A549 (cell line): ENCODE measurements at regions not wholly inside any gene's neighbourhood (a gene's known extent, or its start where the extent isn't known, plus 50 kb on each side); places are given as distances from the start of the nearest gene placed in this dataset.

Experiments
- ATAC-seq, 2 experiments: fragments of 200-7000 bp in 1 of 2; fragments of >200 bp in 1 of 2; cut with Nextera tagmentation in 1 of 2; cut with Tn5 transposase in 1 of 2; 3 replicates each; pipeline versions ENCODE4 v1.8.0 to v1.9.1; 2018 to 2020; ENCODE audit warnings: mild to moderate bottlenecking in 1 of 2, moderate library complexity in 1 of 2
- CTCF ChIA-PET: fragments of 300-600 bp; sonication (Branson Sonifier 250); formaldehyde crosslinking; extraction: SDS; loops from one replicate; lab custom pipeline; 2021; ENCODE audit warnings: antibody characterized with exemption, inconsistent platforms; lab: Yijun Ruan, JAX
- POLR2A ChIA-PET: fragments of 350-600 bp; formaldehyde crosslinking; extraction: SDS; loops from one replicate; lab custom pipeline; 2021; ENCODE audit warnings: antibody characterized with exemption, inconsistent platforms; lab: Yijun Ruan, JAX
- DNase-seq, 2 experiments: peaks; one replicate each; pipeline versions ENCODE4 v3.0.0 to v3.0.0-alpha.2; 2011 to 2016; ENCODE audit warnings: low read depth in 1 of 2, low spot score in 1 of 2
- FAIRE-seq: peaks from 2 replicates; lab custom pipeline; 2011; peaks lifted over from hg19 to GRCh38; lab: Jason Lieb, UNC
- H3K27ac ChIP-seq, 2 experiments: fragments of >200 bp; sonication (Bioruptor Twin); formaldehyde crosslinking; 3 replicates each; pipeline ENCODE4 v1.5.1; 2016 to 2017
- H3K4me1 ChIP-seq: fragments of >200 bp; sonication (Bioruptor Twin); formaldehyde crosslinking; 3 replicates; pipeline ENCODE4 v1.6.1; 2016
- H3K4me2 ChIP-seq: fragments of >200 bp; sonication (Bioruptor Twin); formaldehyde crosslinking; 3 replicates; pipeline ENCODE4 v1.6.1; 2016
- H3K4me3 ChIP-seq: fragments of >200 bp; sonication (Bioruptor Twin); formaldehyde crosslinking; 3 replicates; pipeline ENCODE4 v1.5.1; 2016
- H3K9me3 ChIP-seq: fragments of >200 bp; sonication (Bioruptor Twin); formaldehyde crosslinking; 3 replicates; pipeline ENCODE4 v1.6.1; 2016
- CEBPB ChIP-seq, 2 experiments: fragments of >200 bp in 1 of 2; sonication (Bioruptor Twin) in 1 of 2; formaldehyde crosslinking in 1 of 2; IDR thresholded peaks; 2 replicates each; pipeline ENCODE4 v1.6.1; 2012 to 2016
- EHMT2 ChIP-seq: fragments of 200-600 bp; sonication (generic); IDR thresholded peaks from 2 replicates; pipeline ENCODE4 v1.6.1; 2016; ENCODE audit warnings: antibody characterized with exemption, low read depth, mild to moderate bottlenecking, moderate library complexity
- EP300 ChIP-seq, 2 experiments: fragments of >200 bp; sonication (Bioruptor Twin); formaldehyde crosslinking; IDR thresholded peaks; 2 replicates in 1 of 2; 3 replicates in 1 of 2; pipeline ENCODE4 v1.6.1; 2016 to 2017
- FOSB ChIP-seq: fragments of 250-450 bp; sonication (Bioruptor Pico); IDR thresholded peaks from 2 replicates; pipeline ENCODE4 v1.5.0; 2020; ENCODE audit warnings: mild to moderate bottlenecking, moderate library complexity
- FOSL2 ChIP-seq, 2 experiments: fragments of 450-650 bp in 1 of 2; fragments of >200 bp in 1 of 2; sonication (Bioruptor Twin) in 1 of 2; formaldehyde crosslinking; IDR thresholded peaks; 2 replicates each; pipeline versions ENCODE4 v1.5.0 to v1.6.1; 2016 to 2020; ENCODE audit warnings: mild to moderate bottlenecking in 1 of 2, moderate library complexity in 1 of 2
- HDAC2 ChIP-seq: fragments of 200-600 bp; sonication (generic); IDR thresholded peaks from 2 replicates; pipeline ENCODE4 v1.6.1; 2016
- HEYL ChIP-seq: fragments of 250-450 bp; sonication (Bioruptor Pico); IDR thresholded peaks from 2 replicates; pipeline ENCODE4 v1.8.0; 2021; ENCODE audit warnings: mild to moderate bottlenecking, moderate library complexity
- HOXA7 ChIP-seq: fragments of 250-450 bp; sonication (Bioruptor Pico); IDR thresholded peaks from 2 replicates; pipeline ENCODE4 v1.5.0; 2020; ENCODE audit warnings: mild to moderate bottlenecking, moderate library complexity
- HOXB13 ChIP-seq: fragments of 250-450 bp; sonication (Bioruptor Pico); IDR thresholded peaks from 2 replicates; pipeline ENCODE4 v1.5.0; 2020; ENCODE audit warnings: low read depth, mild to moderate bottlenecking, moderate library complexity
- KDM1A ChIP-seq: fragments of 200-600 bp; sonication (generic); IDR thresholded peaks from 2 replicates; pipeline ENCODE4 v1.6.1; 2016; ENCODE audit warnings: low read depth, mild to moderate bottlenecking
- MAFK ChIP-seq: fragments of 450-650 bp; IDR thresholded peaks from 2 replicates; pipeline ENCODE4 v1.6.1; 2014; ENCODE audit not compliant: partially characterized antibody
- NR3C1 ChIP-seq: fragments of >200 bp; sonication (Bioruptor Twin); formaldehyde crosslinking; IDR thresholded peaks from 3 replicates; pipeline ENCODE4 v1.6.1; 2017
- PHF8 ChIP-seq: fragments of 200-600 bp; sonication (generic); IDR thresholded peaks from 2 replicates; pipeline ENCODE4 v1.6.1; 2016; ENCODE audit warnings: low read depth, mild to moderate bottlenecking, antibody characterized with exemption, moderate library complexity, borderline replicate concordance
- RAD21 ChIP-seq, 2 experiments: fragments of >200 bp in 1 of 2; sonication (Bioruptor Twin) in 1 of 2; formaldehyde crosslinking in 1 of 2; IDR thresholded peaks in 1 of 2; conservative IDR thresholded peaks in 1 of 2; 2 replicates in 1 of 2; 3 replicates in 1 of 2; pipeline ENCODE4 v1.6.1; 2012 to 2018; ENCODE audit warnings: inconsistent platforms in 1 of 2
- RARB ChIP-seq: fragments of 250-450 bp; sonication (Bioruptor Pico); IDR thresholded peaks from 2 replicates; pipeline ENCODE4 v1.8.0; 2021; ENCODE audit warnings: mild to moderate bottlenecking, moderate library complexity
- RCOR1 ChIP-seq: fragments of 150-350 bp; IDR thresholded peaks from 2 replicates; pipeline ENCODE4 v1.6.1; 2014; ENCODE audit warnings: antibody characterized with exemption, low read length, low read depth
- RFX5 ChIP-seq: fragments of 450-650 bp; IDR thresholded peaks from 2 replicates; pipeline ENCODE4 v1.7.1; 2014; ENCODE audit warnings: antibody characterized with exemption, mild to moderate bottlenecking, moderate library complexity
- SMC3 ChIP-seq: fragments of >200 bp; sonication (Bioruptor Twin); formaldehyde crosslinking; IDR thresholded peaks from 3 replicates; pipeline ENCODE4 v1.6.1; 2018; ENCODE audit warnings: inconsistent platforms
- TFCP2L1 ChIP-seq: fragments of 250-450 bp; sonication (Bioruptor Pico); IDR thresholded peaks from 2 replicates; pipeline ENCODE4 v1.5.0; 2021; ENCODE audit warnings: mild to moderate bottlenecking
- ZC3H11A ChIP-seq: fragments of 450-650 bp; IDR thresholded peaks from 2 replicates; pipeline ENCODE4 v1.6.1; 2014; ENCODE audit warnings: antibody characterized with exemption, mild to moderate bottlenecking
- ZNF302 ChIP-seq: fragments of 250-450 bp; sonication (Bioruptor Pico); IDR thresholded peaks from 2 replicates; pipeline ENCODE4 v1.9.0; 2021; ENCODE audit warnings: inconsistent platforms, mild to moderate bottlenecking, moderate library complexity
- WGBS: methylation state at CpG from one replicate; pipeline ENCODE4 v1.1.6; 2017; ENCODE audit errors: missing lambda C conversion rate; 5-methylcytosine and 5-hydroxymethylcytosine counted together
- TF ChIP-seq, protein P1 (sequence below): fragments of 250-450 bp; sonication (Bioruptor Pico); IDR thresholded peaks from 2 replicates; pipeline ENCODE4 v1.5.0; 2021; ENCODE audit warnings: mild to moderate bottlenecking, moderate library complexity, borderline replicate concordance
- TF ChIP-seq, protein P2 (sequence below): fragments of 200-600 bp; sonication (generic); IDR thresholded peaks from 2 replicates; pipeline ENCODE4 v1.6.1; 2016; ENCODE audit warnings: antibody characterized with exemption, mild to moderate bottlenecking, moderate library complexity
- TF ChIP-seq, protein P3 (sequence below): fragments of >200 bp; sonication (Bioruptor Twin); formaldehyde crosslinking; IDR thresholded peaks from 2 replicates; pipeline ENCODE4 v1.6.1; 2016
- TF ChIP-seq, protein P4 (sequence below): IDR thresholded peaks from 2 replicates; pipeline ENCODE4 v1.6.1; 2012
- TF ChIP-seq, protein P5 (sequence below): fragments of 250-450 bp; sonication (Bioruptor Pico); IDR thresholded peaks from 2 replicates; pipeline ENCODE4 v1.5.0; 2020; ENCODE audit warnings: low read depth, mild to moderate bottlenecking, moderate library complexity
- TF ChIP-seq, protein P6 (sequence below): fragments of >200 bp; sonication (Bioruptor Twin); formaldehyde crosslinking; IDR thresholded peaks from 3 replicates; pipeline ENCODE4 v1.6.1; 2016
- TF ChIP-seq, protein P7 (sequence below): fragments of >200 bp; sonication (Bioruptor Twin); formaldehyde crosslinking; IDR thresholded peaks from 3 replicates; pipeline ENCODE4 v1.5.1; 2016
- TF ChIP-seq, protein P8 (sequence below): IDR thresholded peaks from 2 replicates; pipeline ENCODE4 v1.6.1; 2012

DNA sequence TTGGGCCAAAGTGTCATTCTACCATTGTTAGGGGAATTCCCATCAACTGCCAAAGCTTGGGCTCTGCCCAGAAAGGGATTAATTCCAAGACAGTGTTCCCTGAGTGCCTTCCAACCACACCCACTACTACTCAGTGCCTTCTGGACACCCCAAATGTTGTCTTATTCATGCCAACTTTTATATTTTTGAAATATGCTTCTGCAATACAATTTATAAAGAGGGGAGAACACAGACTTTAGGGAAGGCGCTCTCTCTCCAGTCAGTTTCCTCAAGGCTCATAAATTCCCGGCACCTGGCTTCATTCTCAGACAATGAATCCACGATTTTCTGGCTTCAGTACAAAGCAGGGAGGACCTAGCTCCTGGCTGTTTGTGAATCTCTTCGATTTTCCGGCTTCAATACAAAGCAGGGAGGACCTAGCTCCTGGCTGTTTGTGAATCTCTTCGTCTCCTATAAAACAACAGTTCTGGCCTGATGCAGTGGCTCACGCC lies 120.1 kb upstream of the MYO10 start:
- ChIA-PET POLR2A (interaction anchor here (1.0 kb wide), 3 partner anchors 120 to 125 kb away, joined by 3 to 5 read pairs (median 3); partner anchors contain the start of gene MYO10), CTCF (interaction anchor here (0.6 to 4.5 kb wide), 6 partner anchors 12 to 134 kb away, joined by 3 to 22 read pairs (median 4); no protein-coding TSS in a partner anchor)
- Histone ChIP-seq H3K4me1 (peaks cover 37% of the 10 kb centered on the region), H3K4me3 (no peak overlapping the region), H3K4me2 (peak overlapping the region; percentile 71), H3K27ac (peak overlapping the region; percentile 62 to 81), H3K9me3 (no peaks in the 10 kb centered on the region)
- ATAC-seq = peak; percentile 67 to 71
- DNase-seq = peak in 1 of 2 experiments; percentile 49
- TF ChIP-seq RAD21 (conservative IDR thresholded peaks at IDR 0.05 in 1 of 2, IDR thresholded peaks at IDR 0.05 in 1 of 2) (0 out of 5 replicates have a peak, but pooled peaks of 1 of the 2 experiments have one; percentile 16), CEBPB (IDR thresholded peaks at IDR 0.05) (no peak), MAFK (no peak), RFX5 (no peak), ZNF302 (no peak), RCOR1 (no peak), HOXA7 (CRISPR knock-in tag) (no peak), NR3C1 (no peak), ZC3H11A (no peak), KDM1A (no peak), EP300 (IDR thresholded peaks at IDR 0.05) (peak in 1 of 2 experiments; percentile 16; a peak in 1 of 5 replicates), HDAC2 (no peak), FOSL2 (IDR thresholded peaks at IDR 0.05) (no peak), FOSL2 (CRISPR knock-in tag; IDR thresholded peaks at IDR 0.05) (0 out of 2 replicates have a peak, but pooled peaks have one; percentile 28), PHF8 (no peak), TFCP2L1 (CRISPR knock-in tag) (no peak), RARB (CRISPR knock-in tag) (no peak), HEYL (no peak), HOXB13 (no peak), FOSB (CRISPR knock-in tag) (no peak), EHMT2 (no peak), SMC3 (no peak)
- TF ChIP-seq, protein P1, sequence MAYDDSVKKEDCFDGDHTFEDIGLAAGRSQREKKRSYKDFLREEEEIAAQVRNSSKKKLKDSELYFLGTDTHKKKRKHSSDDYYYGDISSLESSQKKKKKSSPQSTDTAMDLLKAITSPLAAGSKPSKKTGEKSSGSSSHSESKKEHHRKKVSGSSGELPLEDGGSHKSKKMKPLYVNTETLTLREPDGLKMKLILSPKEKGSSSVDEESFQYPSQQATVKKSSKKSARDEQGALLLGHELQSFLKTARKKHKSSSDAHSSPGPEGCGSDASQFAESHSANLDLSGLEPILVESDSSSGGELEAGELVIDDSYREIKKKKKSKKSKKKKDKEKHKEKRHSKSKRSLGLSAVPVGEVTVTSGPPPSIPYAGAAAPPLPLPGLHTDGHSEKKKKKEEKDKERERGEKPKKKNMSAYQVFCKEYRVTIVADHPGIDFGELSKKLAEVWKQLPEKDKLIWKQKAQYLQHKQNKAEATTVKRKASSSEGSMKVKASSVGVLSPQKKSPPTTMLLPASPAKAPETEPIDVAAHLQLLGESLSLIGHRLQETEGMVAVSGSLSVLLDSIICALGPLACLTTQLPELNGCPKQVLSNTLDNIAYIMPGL (CRISPR knock-in tag) = no peak
- TF ChIP-seq, protein P2, sequence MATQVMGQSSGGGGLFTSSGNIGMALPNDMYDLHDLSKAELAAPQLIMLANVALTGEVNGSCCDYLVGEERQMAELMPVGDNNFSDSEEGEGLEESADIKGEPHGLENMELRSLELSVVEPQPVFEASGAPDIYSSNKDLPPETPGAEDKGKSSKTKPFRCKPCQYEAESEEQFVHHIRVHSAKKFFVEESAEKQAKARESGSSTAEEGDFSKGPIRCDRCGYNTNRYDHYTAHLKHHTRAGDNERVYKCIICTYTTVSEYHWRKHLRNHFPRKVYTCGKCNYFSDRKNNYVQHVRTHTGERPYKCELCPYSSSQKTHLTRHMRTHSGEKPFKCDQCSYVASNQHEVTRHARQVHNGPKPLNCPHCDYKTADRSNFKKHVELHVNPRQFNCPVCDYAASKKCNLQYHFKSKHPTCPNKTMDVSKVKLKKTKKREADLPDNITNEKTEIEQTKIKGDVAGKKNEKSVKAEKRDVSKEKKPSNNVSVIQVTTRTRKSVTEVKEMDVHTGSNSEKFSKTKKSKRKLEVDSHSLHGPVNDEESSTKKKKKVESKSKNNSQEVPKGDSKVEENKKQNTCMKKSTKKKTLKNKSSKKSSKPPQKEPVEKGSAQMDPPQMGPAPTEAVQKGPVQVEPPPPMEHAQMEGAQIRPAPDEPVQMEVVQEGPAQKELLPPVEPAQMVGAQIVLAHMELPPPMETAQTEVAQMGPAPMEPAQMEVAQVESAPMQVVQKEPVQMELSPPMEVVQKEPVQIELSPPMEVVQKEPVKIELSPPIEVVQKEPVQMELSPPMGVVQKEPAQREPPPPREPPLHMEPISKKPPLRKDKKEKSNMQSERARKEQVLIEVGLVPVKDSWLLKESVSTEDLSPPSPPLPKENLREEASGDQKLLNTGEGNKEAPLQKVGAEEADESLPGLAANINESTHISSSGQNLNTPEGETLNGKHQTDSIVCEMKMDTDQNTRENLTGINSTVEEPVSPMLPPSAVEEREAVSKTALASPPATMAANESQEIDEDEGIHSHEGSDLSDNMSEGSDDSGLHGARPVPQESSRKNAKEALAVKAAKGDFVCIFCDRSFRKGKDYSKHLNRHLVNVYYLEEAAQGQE = no peak
- TF ChIP-seq, protein P3, sequence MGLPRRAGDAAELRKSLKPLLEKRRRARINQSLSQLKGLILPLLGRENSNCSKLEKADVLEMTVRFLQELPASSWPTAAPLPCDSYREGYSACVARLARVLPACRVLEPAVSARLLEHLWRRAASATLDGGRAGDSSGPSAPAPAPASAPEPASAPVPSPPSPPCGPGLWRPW = no peak
- TF ChIP-seq, protein P4, sequence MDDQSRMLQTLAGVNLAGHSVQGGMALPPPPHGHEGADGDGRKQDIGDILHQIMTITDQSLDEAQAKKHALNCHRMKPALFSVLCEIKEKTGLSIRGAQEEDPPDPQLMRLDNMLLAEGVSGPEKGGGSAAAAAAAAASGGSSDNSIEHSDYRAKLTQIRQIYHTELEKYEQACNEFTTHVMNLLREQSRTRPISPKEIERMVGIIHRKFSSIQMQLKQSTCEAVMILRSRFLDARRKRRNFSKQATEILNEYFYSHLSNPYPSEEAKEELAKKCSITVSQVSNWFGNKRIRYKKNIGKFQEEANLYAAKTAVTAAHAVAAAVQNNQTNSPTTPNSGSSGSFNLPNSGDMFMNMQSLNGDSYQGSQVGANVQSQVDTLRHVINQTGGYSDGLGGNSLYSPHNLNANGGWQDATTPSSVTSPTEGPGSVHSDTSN = no peak
- TF ChIP-seq, protein P5, sequence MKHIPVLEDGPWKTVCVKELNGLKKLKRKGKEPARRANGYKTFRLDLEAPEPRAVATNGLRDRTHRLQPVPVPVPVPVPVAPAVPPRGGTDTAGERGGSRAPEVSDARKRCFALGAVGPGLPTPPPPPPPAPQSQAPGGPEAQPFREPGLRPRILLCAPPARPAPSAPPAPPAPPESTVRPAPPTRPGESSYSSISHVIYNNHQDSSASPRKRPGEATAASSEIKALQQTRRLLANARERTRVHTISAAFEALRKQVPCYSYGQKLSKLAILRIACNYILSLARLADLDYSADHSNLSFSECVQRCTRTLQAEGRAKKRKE (CRISPR knock-in tag) = no peak
- TF ChIP-seq, protein P6, sequence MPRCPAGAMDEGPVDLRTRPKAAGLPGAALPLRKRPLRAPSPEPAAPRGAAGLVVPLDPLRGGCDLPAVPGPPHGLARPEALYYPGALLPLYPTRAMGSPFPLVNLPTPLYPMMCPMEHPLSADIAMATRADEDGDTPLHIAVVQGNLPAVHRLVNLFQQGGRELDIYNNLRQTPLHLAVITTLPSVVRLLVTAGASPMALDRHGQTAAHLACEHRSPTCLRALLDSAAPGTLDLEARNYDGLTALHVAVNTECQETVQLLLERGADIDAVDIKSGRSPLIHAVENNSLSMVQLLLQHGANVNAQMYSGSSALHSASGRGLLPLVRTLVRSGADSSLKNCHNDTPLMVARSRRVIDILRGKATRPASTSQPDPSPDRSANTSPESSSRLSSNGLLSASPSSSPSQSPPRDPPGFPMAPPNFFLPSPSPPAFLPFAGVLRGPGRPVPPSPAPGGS = 0 out of 3 replicates have a peak, but pooled peaks have one; percentile 31
- TF ChIP-seq, protein P7, sequence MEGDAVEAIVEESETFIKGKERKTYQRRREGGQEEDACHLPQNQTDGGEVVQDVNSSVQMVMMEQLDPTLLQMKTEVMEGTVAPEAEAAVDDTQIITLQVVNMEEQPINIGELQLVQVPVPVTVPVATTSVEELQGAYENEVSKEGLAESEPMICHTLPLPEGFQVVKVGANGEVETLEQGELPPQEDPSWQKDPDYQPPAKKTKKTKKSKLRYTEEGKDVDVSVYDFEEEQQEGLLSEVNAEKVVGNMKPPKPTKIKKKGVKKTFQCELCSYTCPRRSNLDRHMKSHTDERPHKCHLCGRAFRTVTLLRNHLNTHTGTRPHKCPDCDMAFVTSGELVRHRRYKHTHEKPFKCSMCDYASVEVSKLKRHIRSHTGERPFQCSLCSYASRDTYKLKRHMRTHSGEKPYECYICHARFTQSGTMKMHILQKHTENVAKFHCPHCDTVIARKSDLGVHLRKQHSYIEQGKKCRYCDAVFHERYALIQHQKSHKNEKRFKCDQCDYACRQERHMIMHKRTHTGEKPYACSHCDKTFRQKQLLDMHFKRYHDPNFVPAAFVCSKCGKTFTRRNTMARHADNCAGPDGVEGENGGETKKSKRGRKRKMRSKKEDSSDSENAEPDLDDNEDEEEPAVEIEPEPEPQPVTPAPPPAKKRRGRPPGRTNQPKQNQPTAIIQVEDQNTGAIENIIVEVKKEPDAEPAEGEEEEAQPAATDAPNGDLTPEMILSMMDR = no peak
- TF ChIP-seq, protein P8, sequence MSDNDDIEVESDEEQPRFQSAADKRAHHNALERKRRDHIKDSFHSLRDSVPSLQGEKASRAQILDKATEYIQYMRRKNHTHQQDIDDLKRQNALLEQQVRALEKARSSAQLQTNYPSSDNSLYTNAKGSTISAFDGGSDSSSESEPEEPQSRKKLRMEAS = peak; percentile 25; the same call in 1 of the 2 replicates
- WGBS = 33% methylated on average over 7 of the region's 7 CpGs
- FAIRE-seq = no peak
